Glomerular visceral epithelial cell (primary cell): ENCODE measurements at regions not wholly inside any gene's neighbourhood (a gene's known extent, or its start where the extent isn't known, plus 50 kb on each side); places are given as distances from the start of the nearest gene placed in this dataset.
A peak's percentile ranks its signal among the peaks of the same experiment; 100 is the strongest.
"Not testable (repeated sequence)": the region's sequence is repeated elsewhere in the genome, so short reads cannot be mapped to it uniquely, and the experiment has no call there.

Source experiments
- DNase-seq: peaks from one replicate; pipeline ENCODE4 v3.0.0-alpha.2; 2016; ENCODE audit errors: extremely low spot score

DNA sequence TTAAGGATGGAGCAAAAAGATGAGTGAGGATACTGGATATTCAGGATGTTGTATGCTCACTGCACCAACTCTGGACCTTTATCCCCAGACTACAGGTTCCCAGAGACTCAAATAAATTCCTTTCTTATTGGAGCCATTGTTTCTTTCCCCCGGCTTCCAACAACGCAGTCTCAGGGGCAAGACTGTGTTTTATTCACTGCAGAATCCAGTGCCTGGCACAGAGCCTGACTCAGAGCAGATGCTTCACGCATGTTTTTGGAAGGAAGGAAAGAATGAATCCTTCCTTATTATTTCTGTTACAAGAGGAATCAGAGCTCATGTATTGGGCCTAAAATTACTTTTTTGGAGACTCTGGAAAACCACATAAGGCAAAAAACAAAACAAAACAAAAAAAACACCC lies 96.0 kb upstream of the VGLL4 start:
- DNase-seq: no peak

DNA sequence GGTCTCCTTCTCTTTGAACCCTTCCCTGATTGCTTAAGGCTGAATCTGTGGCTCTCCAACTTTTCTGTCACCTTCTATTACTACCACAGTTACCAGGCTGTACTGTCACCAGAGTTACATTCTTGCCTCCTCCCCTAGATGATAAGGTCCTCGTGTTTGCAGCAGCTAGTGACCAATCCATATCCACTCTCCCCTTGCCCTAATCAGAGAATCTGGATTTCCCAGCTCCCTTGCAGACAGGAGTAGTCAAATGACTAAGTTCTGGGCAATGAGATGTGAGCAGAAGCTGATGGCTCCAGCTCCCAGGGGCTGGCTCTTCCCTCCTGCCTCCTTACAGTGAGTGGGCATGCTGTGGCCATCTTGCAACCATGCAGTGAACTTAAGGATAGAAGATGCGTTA lies 95.4 kb upstream of the VGLL4 start:
- DNase-seq: no peak

DNA sequence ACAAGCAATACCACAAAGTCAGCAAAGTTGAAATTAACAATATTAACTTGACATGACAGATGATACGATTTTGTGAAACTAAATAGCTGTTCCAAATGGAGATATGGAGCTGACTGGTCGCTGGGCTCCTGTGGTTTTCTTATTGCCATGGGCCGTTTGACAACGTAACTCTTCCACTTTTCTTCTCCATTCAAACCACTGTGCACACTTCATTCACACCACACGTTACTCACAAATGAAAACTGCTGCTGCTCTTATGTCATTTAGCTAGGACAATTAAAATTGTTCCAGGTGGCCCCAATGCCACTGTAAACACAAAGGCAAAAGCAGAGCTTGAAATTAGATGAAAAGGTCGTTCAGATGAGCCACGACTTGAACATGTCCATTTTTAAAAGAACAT lies 94.0 kb upstream of the VGLL4 start:
- DNase-seq: no peak

DNA sequence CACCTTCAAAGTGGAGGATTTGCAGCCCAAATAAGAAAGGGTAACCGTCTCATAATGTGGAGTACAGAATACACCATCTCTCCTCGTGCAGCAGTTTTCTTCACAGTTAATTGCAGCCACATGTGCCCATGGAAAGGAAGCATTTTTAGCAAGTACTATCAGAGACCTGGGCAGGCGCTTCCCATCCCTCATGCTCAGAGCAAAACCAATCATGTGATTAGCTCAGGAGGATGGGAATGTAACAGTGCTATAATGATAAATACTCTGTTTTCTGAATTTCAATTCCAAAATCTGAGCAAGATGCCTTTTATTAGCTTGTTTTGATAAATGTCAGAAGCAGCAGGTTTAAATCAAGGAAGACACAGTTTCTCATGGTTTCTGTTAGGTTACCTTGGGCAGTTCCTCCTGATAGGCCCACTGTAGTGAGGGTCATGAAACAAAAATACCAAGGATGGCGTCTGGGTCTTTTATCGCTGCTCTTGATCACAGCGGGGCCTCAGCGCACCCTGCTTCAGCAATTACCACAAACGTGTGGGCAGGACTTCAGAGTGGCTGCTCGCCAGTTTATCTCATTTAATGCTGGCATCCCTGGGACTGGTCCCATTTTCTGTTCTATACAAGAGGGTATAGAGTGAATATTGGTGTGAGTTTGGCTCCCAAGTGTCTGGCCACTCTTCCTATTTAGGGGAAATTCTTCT lies 92.6 kb upstream of the VGLL4 start:
- DNase-seq: no peak

DNA sequence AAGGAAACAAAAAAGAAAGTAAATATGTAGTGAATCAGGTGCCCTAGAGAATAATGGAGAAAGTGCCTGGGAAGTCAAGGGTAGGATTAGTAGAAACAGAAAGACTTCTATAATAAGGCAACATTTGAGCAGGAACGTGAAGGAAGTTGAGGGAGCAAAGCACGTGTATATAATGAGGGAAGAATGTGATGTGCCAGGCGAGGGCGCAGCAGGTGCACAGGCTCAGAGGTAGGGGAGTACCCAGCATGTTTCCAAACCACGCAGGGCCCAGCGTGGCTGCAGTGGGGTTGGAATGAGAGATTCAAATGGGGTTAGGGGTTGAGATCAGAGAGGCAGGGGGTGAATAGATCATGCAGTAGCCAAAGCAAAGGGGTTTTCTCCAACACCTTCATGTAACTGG lies 91.9 kb upstream of the VGLL4 start:
- no peak for DNase-seq

DNA sequence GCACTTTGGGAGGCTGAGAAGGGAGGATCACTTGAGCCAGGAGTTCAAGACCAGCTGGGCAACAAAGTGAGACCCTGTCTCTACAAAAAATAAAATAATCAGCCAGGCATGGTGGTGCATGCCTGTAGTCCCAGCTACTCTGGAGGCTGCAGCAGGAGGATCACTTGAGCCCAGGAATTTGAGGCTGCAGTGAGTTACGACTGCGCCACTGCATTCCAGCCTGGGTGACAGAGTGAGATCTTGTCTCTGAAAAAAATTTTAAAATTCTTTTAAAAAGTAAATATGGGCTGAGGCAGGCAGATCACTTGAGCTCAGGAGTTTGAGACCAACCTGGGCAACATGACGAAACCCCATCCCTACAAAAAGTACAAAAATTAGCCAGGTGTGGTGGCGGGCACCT lies 91.4 kb upstream of the VGLL4 start:
- not testable (repeated sequence) for DNase-seq

DNA sequence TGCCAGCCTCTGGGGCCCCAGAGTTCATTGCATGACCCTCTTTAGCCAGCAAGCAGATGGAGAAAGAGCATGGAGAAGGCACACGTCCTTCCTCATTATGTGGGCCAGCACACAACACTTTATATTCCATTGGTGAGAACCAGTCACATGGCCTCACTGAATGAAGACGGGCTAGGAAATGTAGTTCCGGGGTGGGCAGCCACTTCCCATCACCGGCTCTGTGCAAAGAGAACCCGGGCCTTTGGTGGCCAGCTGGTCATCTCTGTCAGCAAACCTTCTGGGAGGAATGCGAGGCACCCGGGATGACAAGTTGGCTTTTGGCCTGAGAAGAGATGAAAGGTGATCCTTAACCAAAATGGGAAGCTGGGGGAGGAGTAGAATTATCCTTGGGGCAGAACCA lies 90.2 kb upstream of the VGLL4 start:
- no peak for DNase-seq

DNA sequence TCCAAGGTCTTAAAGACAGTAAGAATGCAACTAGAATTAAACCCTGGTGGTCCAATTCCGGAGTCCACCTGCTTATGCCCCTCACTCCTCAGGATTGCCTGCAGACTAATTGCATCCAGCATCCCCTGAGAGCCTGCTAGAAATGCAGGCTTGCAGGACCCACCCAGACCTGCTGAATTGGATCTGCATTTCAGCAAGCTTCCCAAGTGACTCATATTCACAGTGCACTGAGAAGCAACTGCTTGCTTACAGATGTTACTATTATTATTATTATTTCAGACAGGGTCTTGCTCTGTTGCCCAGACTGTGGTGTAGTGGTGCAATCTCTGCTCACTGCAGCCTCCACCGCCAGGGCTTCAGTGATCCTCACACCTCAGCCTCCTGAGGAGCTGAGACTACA lies 83.5 kb upstream of the VGLL4 start:
- DNase-seq: no peak

DNA sequence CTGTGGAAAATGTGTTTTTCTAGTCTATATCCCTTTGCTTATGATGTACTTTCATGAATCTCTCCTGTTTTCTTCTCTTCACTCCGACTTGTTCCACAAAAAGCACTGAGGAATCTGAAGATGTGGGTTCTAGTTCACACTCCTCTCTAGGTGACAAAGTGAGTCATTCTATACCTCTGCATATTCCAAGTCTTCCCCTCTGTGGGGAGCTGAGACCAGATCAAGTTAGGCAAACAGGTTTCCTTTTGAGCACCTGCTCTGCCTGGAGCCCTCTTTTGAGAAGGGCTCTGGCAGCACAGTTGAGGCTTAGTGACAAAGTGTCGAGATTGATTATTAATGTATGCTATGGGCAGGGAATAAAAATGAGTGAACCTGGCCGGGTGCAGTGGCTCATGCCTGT lies 82.4 kb upstream of the VGLL4 start:
- no peak for DNase-seq

DNA sequence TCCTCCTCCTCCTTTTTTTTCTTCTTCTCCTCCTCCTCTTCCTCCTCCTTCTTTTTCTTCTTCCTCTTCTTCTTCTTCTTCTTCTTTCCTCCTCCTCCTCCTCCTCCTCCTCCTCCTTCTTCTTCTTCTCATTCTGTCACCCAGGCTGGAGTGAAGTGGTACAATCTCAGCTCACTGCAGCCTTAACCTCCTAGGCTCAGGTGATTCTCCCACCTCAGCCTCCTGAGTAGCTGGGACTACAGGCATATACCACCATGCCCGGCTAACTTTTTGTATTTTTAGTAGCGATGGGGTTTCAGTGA lies 81.6 kb upstream of the VGLL4 start:
- DNase-seq: not testable (repeated sequence)

DNA sequence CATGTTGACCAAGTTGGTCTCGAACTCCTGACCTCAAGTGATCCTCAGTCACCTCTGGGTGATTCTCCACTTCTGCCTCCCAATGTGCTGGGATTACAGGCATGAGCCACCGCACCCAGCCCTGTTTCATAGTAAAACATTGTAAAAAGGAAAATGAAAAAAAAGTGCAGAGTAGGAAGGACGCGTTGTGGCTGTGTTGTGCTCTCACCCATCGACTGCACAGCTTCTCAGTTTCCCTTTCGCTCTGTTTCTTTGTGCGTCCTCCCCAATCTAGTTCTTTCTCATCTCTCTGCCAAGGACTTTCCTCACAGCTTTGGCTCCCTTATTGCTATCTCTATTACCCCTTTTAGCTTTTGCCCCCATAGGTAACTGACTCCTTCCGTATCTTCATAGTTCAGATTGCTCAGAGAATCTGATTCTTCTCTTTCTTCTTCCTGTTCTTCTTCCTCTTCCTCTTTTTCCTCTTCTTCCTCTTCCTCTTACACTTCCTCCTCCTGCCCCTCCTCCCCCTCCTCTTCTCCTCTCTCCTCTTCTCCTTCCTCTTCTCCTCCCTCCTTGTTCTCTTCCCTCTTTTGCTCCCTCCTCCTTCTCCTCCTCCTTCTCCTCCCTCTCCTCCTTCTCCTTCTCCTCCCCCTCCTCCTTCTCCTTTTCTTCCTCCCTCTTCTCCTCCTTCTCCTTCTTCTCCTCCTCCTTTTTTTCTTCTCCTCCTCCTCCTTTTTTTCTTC lies 81.1 kb upstream of the VGLL4 start:
- no peak for DNase-seq

DNA sequence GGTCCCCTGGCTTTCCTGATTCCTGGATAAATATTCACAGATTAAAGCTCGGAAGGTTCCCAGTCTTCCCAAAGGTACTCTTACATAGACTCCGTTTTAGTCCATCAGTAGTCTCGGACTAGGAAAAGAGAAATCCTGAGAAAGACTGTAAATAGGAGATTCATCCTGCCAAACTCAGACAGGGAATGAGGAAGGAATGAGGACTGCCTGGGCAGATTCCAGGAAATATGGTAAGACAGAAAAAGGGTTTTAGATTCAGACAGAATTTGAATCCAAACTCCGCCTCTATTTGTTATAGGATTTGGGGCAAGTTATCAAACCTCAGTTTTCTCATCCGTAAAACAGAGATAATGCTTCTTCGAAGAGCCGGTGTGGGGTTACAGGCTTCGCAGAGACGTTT lies 77.8 kb upstream of the VGLL4 start:
- no peak for DNase-seq

DNA sequence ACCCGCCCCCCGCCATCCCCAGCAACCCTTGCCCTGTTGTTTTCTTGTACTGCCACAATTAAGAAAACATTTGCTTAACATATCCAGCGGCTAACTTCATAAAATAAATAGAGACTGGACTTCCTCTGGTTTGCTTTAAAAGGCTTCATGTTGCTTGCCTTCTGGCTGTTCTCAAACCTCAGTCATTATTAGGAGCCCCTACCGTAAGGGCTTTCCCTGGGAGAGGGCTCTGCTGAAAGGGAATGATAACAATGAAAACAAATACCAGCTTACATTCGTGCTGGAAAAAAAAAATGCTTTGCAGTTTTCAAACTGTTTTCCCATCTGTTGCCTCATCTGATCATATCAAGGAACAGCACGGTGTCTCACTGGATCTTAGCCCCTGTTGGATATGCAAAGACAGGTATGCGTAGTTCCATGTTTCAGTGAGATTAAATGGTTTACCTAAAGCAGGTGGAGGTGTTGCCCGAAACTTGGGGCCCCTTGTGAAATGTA lies 77.2 kb upstream of the VGLL4 start:
- no peak for DNase-seq

DNA sequence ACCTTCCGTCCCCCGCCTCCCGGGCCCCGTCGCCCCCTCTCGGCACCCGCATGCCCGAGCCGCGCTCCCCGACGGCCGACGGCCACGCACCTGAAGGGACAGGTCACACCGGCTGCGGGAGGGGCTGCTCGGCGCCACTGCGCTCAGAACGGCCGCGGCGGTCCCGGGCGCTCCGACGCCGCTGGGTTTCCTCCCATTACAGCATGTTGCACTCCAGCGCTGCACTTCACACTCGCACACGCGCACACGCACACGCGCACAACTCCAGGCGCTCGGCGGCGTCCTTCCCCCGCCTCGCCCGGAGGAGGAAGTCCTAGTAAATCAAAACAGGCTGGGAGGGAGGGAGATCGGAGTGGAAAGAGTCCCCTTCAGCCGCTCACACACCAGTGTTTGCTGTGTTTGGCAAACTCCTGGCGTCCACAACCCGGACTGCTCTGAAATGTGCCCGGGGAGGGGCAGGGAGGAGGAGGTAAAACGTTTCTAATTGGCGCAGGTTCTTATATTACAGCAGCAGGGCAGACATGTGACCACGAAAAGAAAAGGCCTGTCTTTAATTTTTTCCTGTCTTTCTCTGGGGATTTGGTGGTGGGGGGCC lies 76.7 kb upstream of the VGLL4 start:
- DNase-seq: peak; percentile 77

DNA sequence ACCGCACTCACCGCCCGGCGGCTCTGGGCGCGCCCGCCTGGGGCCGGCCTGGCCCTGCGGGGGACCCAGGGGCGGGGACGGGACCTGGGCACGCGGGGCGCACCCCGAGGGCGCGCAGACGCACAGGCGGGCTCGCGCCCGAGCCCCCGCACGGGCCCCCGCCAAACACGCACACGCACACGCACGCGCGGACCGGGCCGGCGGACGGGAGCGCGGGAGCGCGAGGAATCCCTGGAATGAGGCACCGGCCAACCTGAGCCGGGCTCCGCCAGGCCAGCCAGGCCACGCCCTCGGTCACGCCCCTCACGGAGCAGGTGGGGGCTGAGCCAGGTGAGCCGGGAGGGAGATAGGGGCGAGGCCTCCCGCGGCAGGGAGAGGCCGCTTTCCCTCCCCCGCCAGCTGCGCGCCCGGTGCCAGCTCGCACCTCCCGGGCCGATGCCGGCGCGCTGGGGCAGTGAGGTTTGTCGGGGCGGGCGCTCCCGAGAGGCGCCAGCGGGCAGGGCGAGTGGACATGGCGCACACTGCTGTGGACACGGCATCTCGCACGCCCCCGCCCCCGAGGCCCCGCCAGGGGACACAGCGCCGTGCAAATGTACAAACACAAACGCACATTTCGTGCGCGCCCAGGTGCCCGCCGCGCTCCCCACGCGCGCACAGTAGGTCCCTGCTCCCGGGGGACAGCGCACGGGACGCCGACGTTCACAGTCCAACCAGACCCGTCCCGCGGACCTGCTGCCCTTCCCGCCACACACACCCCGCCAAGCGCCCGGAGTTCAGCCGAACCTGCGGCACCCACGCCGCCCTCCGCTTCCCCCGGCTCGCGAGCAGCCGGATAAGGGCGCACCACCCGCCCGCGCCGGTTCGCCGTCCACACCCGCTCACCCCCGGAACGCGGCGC lies 75.9 kb upstream of the VGLL4 start:
- peak; percentile 86 for DNase-seq

DNA sequence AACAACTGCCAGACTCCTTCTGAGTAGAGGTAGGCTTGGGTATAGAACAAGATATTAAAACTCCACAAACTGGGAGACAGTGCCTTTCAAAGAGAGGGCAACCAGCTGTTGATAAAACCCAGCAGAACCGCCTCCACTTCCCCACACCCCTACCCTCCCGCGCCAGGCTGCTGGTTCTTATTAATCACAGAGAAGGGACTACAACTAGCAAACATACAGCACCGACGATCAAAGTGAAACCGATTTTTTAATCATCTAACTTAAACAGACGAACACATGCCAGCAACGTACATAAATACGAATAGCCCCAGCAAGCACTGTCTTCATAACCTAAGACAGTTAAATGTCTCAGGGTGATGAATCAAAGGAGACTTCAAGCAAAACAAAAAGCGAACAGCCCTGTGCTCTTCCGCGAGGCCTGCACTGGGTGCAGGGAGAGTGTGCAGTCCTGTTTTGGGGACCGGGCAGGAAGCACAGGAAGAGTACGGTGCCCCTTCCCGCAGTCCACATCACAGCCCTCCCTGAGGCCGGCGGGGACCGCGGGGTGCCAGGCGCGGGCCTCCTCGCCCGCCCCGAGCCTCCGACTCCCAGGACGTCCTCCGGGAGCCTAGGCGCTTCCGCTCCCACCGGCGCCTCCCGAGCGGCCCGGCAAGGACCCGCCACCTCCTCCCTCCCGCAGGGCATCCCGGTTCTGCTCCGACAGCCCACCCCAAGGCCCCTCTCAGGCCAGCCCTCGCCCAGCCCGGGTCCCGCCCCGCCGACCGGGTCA lies 75.1 kb upstream of the VGLL4 start:
- peak; percentile 52 for DNase-seq

DNA sequence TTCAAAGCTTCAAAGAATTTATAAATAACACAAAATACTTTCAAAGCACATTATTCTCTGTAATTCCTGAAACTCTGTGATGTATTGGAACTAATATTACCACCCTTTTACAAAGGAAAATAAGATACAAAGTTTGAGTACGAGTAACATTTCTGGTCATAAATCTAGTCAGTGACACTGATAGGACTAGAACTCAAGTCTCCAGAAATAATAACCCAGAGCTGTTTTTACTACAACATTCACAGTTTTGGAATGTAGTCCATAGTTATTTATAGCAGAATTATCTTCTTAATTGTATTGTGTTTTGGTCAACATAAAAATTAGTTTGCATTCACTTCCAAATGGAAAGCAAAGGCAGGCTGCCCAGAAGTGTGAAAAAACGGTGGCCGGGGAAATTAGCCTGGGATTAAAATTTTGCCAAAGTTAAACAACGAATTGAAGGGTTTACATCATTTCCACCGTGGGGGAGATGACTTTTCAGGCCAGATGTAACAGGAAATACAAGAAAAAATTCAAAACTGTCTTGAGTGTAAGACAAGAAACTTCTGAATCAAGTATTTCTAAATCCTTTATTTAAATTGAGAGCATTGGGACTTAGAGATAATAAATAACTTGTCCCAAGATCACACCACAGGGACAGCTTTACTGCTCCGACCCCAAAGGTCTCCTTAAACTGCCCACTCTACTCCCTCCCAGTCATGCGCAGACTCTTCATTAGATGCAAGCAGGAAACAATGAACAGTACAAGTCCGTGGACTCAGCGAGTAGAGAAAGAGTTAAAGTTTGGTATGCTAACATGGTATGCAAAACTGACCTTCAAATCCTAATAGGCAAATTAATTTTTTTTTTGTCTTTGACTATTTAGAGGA lies 74.3 kb upstream of the VGLL4 start:
- DNase-seq: peak; percentile 56

DNA sequence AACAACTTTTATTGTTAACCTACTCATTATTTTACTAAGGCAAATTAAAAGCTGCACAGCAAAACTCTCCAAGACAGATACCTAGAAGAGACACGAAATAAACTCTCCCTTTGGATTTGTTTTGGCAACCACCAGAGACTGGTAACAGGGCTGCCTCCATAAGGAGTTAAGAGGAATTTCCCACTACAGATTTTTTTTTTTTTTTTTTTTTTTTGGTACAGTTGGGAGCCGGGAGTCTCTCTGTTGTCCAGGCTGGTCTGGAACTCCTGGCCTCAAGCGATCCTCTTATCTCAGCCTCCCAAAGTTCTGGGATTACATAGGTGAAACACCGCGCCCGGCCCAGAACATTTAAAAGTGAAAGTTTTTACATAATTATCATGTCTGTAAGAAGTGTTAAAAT lies 73.6 kb upstream of the VGLL4 start:
- DNase-seq: peak; percentile 35

DNA sequence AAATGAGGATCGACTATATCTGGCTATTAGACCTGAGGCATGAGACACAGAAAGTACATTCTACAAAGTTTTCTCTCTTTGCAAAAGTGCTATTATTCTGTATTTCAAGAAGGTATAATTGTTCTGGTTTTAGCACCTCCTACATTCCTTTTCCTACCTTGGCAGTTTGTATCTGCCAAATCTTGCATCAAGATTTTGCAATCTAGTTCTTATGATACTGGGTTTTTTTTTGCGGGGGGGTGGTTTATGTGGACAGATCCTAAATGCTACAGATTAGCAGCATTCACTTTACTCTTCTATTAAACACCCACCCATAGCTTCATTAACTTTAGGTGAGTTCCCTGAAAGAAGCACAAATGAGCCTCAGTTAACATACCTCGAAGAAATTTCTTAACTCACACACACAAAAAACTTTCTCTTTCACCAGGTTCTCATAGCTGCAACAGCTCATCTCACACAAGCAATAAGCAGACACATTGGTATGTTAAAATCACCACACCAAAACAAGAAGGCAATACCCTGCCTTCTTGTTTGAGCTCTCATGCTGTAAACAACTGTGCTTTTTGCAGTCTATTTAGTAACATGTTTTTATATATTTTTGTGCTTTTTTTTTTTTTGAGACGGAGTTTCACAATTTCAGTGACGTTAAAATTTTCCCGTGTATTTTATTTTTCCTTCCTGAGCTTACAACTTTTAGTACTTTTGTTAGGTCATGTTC lies 73.0 kb upstream of the VGLL4 start:
- DNase-seq: no peak

DNA sequence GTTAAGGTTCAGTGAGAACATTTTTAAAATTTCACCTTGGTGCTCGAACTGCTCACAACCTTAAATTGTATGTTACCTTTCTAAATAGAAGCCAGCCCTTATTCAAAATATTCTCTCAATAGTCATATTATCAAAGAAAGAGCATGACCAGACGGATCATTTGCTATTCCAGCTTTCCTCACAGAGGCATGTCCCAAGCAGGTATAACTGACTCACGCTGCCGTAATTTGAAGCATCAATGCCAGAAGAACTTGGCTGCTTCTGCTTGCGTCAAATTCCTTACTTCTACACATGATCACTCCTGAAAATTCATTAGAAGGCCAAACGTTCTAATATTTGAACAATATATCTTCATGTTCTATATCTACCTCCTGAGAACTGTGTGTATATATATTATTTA lies 69.5 kb upstream of the VGLL4 start:
- no peak for DNase-seq
